Pancreas (tissue), 10 donors: ENCODE measurements at regions not wholly inside any gene's neighbourhood (a gene's known extent, or its start where the extent isn't known, plus 50 kb on each side); places are given as distances from the start of the nearest gene placed in this dataset.

Source experiments
- ATAC-seq, 4 donors: fragments of 200-7000 bp; cut with Tn5 transposase; one replicate each; pipeline versions ENCODE4 v1.8.0 to v1.9.1; 2020; ENCODE audit warnings: mild to moderate bottlenecking in 4 of 4, moderate library complexity in 4 of 4
- DNase-seq, 6 donors: peaks; one replicate each; pipeline ENCODE4 v3.0.0-alpha.2; 2020
- FAIRE-seq: peaks from 2 replicates; lab custom pipeline; 2012; peaks lifted over from hg19 to GRCh38; lab: Jason Lieb, UNC
- H3K27ac ChIP-seq, 4 donors: fragments of 200-600 bp; sonication (generic); 1 replicate in 3 of 4; 2 replicates in 1 of 4; pipeline versions ENCODE4 v1.5.0 to v1.8.0; 2020
- H3K27me3 ChIP-seq, 4 donors: fragments of 200-600 bp; one replicate each; pipeline ENCODE4 v1.8.0; 2021
- H3K36me3 ChIP-seq, 3 donors: fragments of 200-600 bp; sonication (generic) in 1 of 3; one replicate each; pipeline versions ENCODE4 v1.5.0 to v1.8.0; 2020 to 2021
- H3K4me1 ChIP-seq, 3 donors: fragments of 200-600 bp; one replicate each; pipeline ENCODE4 v1.8.0; 2021
- H3K4me3 ChIP-seq, 4 donors: fragments of 200-600 bp; sonication (generic) in 2 of 4; one replicate each; pipeline versions ENCODE4 v1.5.0 to v1.8.0; 2020 to 2021
- H3K9me3 ChIP-seq, 4 donors: fragments of 200-600 bp; one replicate each; pipeline ENCODE4 v1.8.0; 2021
- WGBS, 2 donors: extraction: QIAGEN DNeasy Blood & Tissue Kit; methylation state at CpG; one replicate each; pipeline ENCODE4 v1.1.7; 2013; 5-methylcytosine and 5-hydroxymethylcytosine counted together
- intact Hi-C, 3 donors: fragments of 100-400 bp; cut with DNase I; formaldehyde crosslinking; loops; one replicate each; pipeline versions ENCODE4 v1.11.1 to v1.14.2; 2022
- TF ChIP-seq, protein P1 (sequence below), 4 donors: fragments of 200-600 bp; sonication (generic) in 3 of 4; IDR thresholded peaks; one replicate each; pipeline versions ENCODE4 v1.5.0 to v1.8.0; 2021; ENCODE audit warnings: antibody characterized with exemption in 4 of 4
- donor health status: healthy with polysubstance abuse.
- donor health status: DM: no; HTN: no; CAD: no; lungs with moderate emphysema.
- donor health status: DM: no; HTN: no; CAD: no.
- donor health status: control.
- donor health status: control.
- donor health status: Bipolar disorder and iron deficiency.
- donor health status: DM: yes; HTN: yes; CAD: no.
- donor health status: DM: no; HTN: no; CAD: no.
- donor health status: DM: no; HTN: no; CAD: no.
- donor health status: DM: yes; HTN: yes; CAD: no.

DNA sequence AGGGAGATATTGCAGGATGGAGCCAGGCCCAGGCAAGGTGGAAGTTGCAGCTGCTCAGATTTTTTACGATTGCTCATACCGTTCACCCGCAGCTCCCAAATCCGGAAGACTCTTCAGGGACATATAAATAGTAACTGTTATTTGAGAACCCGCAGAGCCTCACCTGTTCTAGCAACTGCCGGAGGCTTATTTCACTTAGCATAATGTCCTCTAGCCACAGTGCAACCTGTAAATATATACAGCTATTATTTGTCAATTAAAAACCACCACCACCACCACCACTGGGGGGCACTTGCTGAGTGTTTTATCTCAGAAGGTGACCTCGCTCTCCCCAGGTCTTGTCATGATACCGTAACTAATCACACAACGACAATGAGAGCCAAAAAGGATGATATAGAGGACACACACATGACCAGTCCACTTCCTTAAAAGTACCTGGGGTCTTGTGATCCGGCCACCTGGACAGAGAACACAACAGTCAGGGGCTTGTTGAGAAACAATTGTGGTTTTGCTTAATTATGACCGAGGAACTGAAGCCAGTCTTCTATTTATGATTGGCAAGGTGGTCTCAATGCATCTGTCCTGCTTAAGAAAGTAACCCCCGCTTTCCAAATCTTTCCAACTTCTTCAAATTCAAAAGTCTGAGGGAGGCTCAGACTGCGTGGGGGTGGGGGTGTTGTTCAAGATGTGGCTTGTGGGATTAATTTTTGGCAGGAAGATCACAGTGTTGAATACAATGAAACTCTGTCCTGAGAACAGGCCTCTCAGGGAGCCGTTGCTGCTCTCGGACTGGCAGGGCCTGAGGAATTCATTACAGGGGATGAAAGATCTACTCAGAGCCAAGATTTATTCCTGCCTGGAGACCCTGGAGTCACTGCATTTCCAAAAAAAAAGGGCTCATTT, 72.3 kb upstream of the PRNP start:
- Histone ChIP-seq H3K4me3 (no peak overlapping the region), H3K27me3 (no peaks in the 10 kb centered on the region), H3K9me3 (no peaks in the 10 kb centered on the region), H3K36me3 (no peaks in the 10 kb centered on the region), H3K27ac (no peak overlapping the region), H3K4me1 (no peaks in the 10 kb centered on the region)
- intact Hi-C loops, result loop anchor here in 1 of 3 donors (5.0 kb wide), 1 partner anchor 103 kb away; no protein-coding TSS in a partner anchor
- peak in 3 of 4 donors; percentile 59 to 74 (median 67) for ATAC-seq
- no peak for FAIRE-seq
- peak in 2 of 6 donors; percentile 31 to 35 for DNase-seq
- TF ChIP-seq, protein P1, sequence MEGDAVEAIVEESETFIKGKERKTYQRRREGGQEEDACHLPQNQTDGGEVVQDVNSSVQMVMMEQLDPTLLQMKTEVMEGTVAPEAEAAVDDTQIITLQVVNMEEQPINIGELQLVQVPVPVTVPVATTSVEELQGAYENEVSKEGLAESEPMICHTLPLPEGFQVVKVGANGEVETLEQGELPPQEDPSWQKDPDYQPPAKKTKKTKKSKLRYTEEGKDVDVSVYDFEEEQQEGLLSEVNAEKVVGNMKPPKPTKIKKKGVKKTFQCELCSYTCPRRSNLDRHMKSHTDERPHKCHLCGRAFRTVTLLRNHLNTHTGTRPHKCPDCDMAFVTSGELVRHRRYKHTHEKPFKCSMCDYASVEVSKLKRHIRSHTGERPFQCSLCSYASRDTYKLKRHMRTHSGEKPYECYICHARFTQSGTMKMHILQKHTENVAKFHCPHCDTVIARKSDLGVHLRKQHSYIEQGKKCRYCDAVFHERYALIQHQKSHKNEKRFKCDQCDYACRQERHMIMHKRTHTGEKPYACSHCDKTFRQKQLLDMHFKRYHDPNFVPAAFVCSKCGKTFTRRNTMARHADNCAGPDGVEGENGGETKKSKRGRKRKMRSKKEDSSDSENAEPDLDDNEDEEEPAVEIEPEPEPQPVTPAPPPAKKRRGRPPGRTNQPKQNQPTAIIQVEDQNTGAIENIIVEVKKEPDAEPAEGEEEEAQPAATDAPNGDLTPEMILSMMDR (IDR thresholded peaks at IDR 0.05), result no peak
- 37 to 45% methylated on average over 15 of the region's 15 CpGs for WGBS, 2 donors

DNA sequence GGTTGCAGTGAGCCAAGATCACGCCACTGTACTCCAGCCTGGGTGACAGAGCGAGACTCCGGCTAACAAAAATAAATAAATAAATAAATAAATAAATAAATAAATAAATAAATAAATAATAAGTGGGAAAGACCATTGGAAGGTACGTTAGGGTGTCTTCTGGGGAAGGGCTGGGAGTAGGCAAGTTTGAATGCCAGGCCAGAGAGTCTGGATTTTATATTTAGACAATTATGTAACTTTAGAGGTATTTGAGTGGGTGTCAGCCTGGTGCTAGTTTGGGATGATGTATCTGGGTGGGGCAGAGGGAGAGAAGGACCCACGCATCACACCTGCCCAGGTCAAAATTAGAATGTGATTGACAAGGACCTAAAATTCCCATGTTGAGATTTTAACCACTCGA, 73.1 kb upstream of the PRNP start:
- FAIRE-seq (no peak), DNase-seq (no peak), ATAC-seq (no peak)
- no peaks in the 10 kb centered on the region for H3K4me1 ChIP-seq
- intact Hi-C loops, result loop anchor here in 1 of 3 donors (5.0 kb wide), 1 partner anchor 104 kb away; no protein-coding TSS in a partner anchor
- H3K9me3 ChIP-seq, result no peaks in the 10 kb centered on the region
- H3K27ac ChIP-seq, result no peak overlapping the region
- H3K4me3 ChIP-seq, result no peak overlapping the region
- TF ChIP-seq, protein P1 (IDR thresholded peaks at IDR 0.05), result no peak
- WGBS, 2 donors, result 73 to 91% methylated on average over 6 of the region's 6 CpGs
- no peaks in the 10 kb centered on the region for H3K36me3 ChIP-seq
- H3K27me3 ChIP-seq, result no peaks in the 10 kb centered on the region

DNA sequence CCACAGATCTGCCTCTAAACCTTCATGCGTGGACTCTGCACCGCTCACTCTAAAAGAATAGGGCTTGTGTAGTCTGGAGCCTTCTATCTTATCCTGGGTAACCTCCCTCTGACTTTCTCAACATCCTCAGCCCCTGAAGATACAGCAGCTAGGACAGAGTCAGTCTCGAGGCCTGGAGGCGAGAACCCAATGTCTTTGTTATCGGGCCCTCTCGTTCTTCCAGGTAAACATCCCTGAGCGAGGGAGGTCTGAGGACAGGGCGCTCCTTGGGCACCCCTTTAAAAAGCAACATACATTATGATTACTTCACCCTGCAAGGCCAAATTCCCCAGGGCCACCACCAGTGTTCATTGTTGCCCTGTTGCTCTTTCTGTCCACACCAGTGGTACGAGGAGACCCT, 75.4 kb upstream of the PRNP start:
- FAIRE-seq, result no peak

DNA sequence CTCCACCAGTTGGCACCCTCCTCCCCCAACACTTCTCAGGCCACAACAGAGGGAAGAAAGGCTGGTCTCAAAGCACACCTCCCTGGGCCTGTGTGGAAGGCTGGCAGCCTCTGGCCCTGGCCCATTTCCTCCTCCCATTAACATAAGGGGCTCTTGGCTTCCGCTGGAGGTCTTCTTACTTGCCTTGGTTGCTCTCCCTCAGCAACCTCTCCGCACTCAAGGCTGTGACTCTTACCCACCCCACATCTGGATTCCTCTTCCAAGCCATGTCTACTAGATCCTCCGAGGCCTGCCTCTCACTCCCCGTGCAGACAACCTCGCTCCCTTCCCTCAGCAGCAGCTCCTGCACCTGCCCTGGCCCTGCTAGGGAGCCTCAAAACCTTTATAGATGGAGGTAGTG, 76.7 kb upstream of the PRNP start:
- intact Hi-C loops, result loop anchor here in 2 of 3 donors (5.0 kb wide), 1 partner anchor 113 kb away; the partner anchor contains the start of gene PRND (in 2 of the 2)
- Histone ChIP-seq H3K9me3 (no peaks in the 10 kb centered on the region), H3K27me3 (no peaks in the 10 kb centered on the region), H3K36me3 (no peaks in the 10 kb centered on the region), H3K4me3 (no peak overlapping the region), H3K27ac (no peak overlapping the region), H3K4me1 (no peaks in the 10 kb centered on the region)
- FAIRE-seq (no peak), DNase-seq (no peak), ATAC-seq (no peak)
- TF ChIP-seq, protein P1 (IDR thresholded peaks at IDR 0.05), result no peak
- WGBS, 2 donors, result 74 to 79% methylated on average over 5 of the region's 5 CpGs

More for the DNA sequence above, 75.4 kb upstream of the PRNP start:
- Histone ChIP-seq H3K4me3 (no peak overlapping the region), H3K4me1 (no peaks in the 10 kb centered on the region), H3K27ac (no peak overlapping the region), H3K9me3 (no peaks in the 10 kb centered on the region), H3K27me3 (no peaks in the 10 kb centered on the region), H3K36me3 (no peaks in the 10 kb centered on the region)
- intact Hi-C loops, result loop anchor here in 1 of 3 donors (5.0 kb wide), 1 partner anchor 106 kb away; no protein-coding TSS in a partner anchor
- ATAC-seq (no peak), DNase-seq (no peak)
- TF ChIP-seq, protein P1 (IDR thresholded peaks at IDR 0.05), result no peak
- WGBS, 2 donors, result 72 to 80% methylated on average over 9 of the region's 9 CpGs
